ENCODE measurements at regions not wholly inside any gene's neighbourhood (a gene's known extent, or its start where the extent isn't known, plus 50 kb on each side); places are given as distances from the start of the nearest gene placed in this dataset.

GRCh38 chr6:148068437-148069061, 274.1 kb upstream of the SASH1 start:
- DNase-seq = no peak

GRCh38 chr6:148069256-148069655, 273.4 kb upstream of the SASH1 start:
- DNase-seq = no peak

- no peak for DNase-seq
Observed at GRCh38 chr6:148074291-148074690, 268.3 kb upstream of the SASH1 start.

GRCh38 chr6:148074738-148075137, 267.9 kb upstream of the SASH1 start:
- DNase-seq = no peak

GRCh38 chr6:148075352-148075751, 267.3 kb upstream of the SASH1 start:
- no peak for DNase-seq

- DNase-seq = no peak
Observed at GRCh38 chr6:148076051-148076450, 266.6 kb upstream of the SASH1 start.

GRCh38 chr6:148080315-148080714, 262.3 kb upstream of the SASH1 start:
- no peak for DNase-seq

- no peak for DNase-seq
Observed at GRCh38 chr6:148081076-148081475, 261.6 kb upstream of the SASH1 start.

- no peak for DNase-seq
Observed at GRCh38 chr6:148082044-148082443, 260.6 kb upstream of the SASH1 start.

GRCh38 chr6:148082696-148083095, 259.9 kb upstream of the SASH1 start:
- no peak for DNase-seq

GRCh38 chr6:148085631-148086331, 256.9 kb upstream of the SASH1 start:
- DNase-seq = no peak

GRCh38 chr6:148086386-148086785, 256.3 kb upstream of the SASH1 start:
- DNase-seq = no peak

- DNase-seq = no peak
Observed at GRCh38 chr6:148086843-148087242, 255.8 kb upstream of the SASH1 start.

GRCh38 chr6:148087659-148088058, 255.0 kb upstream of the SASH1 start:
- no peak for DNase-seq

- no peak for DNase-seq
Observed at GRCh38 chr6:148090326-148090725, 252.3 kb upstream of the SASH1 start.

- no peak for DNase-seq
Observed at GRCh38 chr6:148091394-148091793, 251.2 kb upstream of the SASH1 start.

GRCh38 chr6:148103436-148103835, 239.2 kb upstream of the SASH1 start:
- no peak for DNase-seq

GRCh38 chr6:148104131-148104530, 238.5 kb upstream of the SASH1 start:
- no peak for DNase-seq

GRCh38 chr6:148105695-148106094, 236.9 kb upstream of the SASH1 start:
- no peak for DNase-seq

- no peak for DNase-seq
Observed at GRCh38 chr6:148107911-148108310, 234.7 kb upstream of the SASH1 start.

- DNase-seq = no peak
Observed at GRCh38 chr6:148109732-148110131, 232.9 kb upstream of the SASH1 start.

- DNase-seq = no peak
Observed at GRCh38 chr6:148110925-148111324, 231.7 kb upstream of the SASH1 start.

GRCh38 chr6:148112851-148113319, 229.8 kb upstream of the SASH1 start:
- DNase-seq = no peak

- DNase-seq = no peak
Observed at GRCh38 chr6:148116001-148116400, 226.6 kb upstream of the SASH1 start.

GRCh38 chr6:148118244-148118643, 224.4 kb upstream of the SASH1 start:
- DNase-seq = no peak

All from femur (tissue), 1 donor.